Cardiac fibroblast (primary cell): ENCODE measurements at regions not wholly inside any gene's neighbourhood (a gene's known extent, or its start where the extent isn't known, plus 50 kb on each side); places are given as distances from the start of the nearest gene placed in this dataset.
"Not testable (repeated sequence)": the region's sequence is repeated elsewhere in the genome, so short reads cannot be mapped to it uniquely, and the experiment has no call there.

ENCODE experiments used
- DNase-seq, 2 donors: peaks; one replicate each; pipeline versions ENCODE4 v3.0.0 to v3.0.0-alpha.2; 2010; ENCODE audit warnings: low read depth in 2 of 2
- H3K4me3 ChIP-seq, 2 donors: replicated peaks in 1 of 2; 1 replicate in 1 of 2; 2 replicates in 1 of 2; pipeline ENCODE4 v1.5.1; 2011; ENCODE audit warnings: low read depth in 2 of 2, low read length in 2 of 2, mild to moderate bottlenecking in 2 of 2, moderate library complexity in 1 of 2
- TF ChIP-seq, protein P1 (sequence below): IDR thresholded peaks from one replicate; pipeline ENCODE4 v1.5.1; 2011; ENCODE audit warnings: low read depth, mild to moderate bottlenecking, low read length, inconsistent platforms

DNA sequence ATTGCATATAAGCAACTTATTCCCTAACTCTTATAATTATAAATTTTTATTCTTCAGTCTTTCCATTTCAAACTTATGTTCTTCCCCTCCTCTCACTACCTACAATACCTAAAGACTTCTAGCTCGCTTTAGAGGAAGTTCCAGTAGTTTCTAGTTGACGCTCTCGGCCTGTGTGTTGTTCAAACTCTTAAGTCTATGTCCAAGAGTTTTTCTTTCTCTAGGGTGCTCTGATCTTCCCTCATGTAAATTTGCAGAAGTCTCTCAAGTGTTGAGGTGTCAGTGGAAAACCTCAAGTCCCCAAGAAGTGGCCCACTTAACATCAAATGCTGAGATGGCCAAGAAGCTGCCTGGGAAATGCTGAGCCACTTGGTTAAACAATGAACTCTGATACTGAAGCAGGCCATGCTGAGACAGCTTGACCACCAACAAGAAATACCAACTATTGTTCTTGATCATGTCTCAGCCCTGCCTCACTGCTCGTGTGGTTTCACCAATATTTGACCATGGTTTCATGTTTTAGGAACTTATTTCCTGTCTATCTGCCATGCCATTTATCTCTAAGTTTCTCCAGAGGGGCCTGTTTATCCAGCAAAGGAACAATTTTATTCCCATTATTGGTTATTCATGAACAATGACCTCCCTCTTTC lies 100.9 kb upstream of the TCF21 start:
- TF ChIP-seq, protein P1, sequence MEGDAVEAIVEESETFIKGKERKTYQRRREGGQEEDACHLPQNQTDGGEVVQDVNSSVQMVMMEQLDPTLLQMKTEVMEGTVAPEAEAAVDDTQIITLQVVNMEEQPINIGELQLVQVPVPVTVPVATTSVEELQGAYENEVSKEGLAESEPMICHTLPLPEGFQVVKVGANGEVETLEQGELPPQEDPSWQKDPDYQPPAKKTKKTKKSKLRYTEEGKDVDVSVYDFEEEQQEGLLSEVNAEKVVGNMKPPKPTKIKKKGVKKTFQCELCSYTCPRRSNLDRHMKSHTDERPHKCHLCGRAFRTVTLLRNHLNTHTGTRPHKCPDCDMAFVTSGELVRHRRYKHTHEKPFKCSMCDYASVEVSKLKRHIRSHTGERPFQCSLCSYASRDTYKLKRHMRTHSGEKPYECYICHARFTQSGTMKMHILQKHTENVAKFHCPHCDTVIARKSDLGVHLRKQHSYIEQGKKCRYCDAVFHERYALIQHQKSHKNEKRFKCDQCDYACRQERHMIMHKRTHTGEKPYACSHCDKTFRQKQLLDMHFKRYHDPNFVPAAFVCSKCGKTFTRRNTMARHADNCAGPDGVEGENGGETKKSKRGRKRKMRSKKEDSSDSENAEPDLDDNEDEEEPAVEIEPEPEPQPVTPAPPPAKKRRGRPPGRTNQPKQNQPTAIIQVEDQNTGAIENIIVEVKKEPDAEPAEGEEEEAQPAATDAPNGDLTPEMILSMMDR: no peak
- no peak overlapping the region for H3K4me3 ChIP-seq
- peak in 1 of 2 donors; percentile 41 for DNase-seq

DNA sequence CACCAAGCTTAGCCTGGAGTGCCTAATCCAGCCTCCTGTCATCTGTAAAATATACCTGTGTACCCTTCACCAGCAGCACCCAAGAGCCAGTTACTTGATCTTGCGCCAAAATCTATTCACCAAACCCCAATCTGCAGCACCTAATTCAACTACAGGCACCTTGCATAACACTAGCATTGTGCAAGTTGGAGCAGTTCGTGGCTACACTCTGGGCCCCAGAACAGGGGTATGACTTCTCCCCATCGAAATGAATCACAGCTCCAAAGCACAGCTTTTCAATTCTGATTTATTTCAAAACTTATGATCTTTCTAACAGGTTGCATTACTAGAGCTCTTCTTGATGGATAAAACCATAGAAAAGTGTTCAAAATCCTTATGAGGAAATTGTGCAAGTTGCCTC lies 100.4 kb upstream of the TCF21 start:
- TF ChIP-seq, protein P1: no peak
- no peak overlapping the region for H3K4me3 ChIP-seq
- DNase-seq: no peak

DNA sequence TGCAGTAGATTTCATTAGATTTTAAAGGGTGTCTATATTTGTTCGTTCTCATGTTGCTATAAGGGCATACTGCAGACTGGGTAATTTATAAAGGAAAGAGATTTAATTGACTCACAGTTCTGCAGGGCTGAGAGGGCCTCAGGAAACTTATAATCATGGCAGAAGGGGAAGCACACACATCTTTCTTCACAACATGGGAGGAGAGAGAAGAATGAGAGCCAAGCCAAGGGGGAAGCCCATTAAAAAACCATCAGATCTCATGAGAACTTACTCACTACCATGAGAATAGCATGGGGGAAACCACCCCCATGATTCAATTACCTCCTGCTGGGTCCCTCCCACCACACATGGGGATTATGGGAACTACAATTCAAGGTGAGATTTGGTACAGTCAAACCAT lies 99.5 kb upstream of the TCF21 start:
- H3K4me3 ChIP-seq, DNase-seq: not testable (repeated sequence)

DNA sequence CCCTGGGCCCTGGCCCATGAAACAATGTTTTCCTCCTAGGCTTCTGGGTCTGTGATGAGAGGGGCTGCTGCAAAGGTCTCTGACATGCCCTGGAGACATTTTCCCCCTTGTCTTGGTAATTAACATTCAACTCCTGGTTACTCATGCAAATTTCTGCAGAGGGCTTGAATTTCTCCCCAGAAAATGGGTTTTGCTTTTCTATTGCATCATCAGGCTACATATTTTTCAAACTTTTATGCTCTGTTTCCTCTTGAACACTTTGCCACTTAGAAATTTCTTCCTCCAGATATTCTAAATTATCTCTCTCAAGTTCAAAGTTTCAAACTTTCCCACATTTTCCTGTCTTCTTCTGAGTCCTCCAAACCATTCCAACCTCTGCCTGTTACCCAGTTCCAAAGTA lies 98.2 kb upstream of the TCF21 start:
- not testable (repeated sequence) for H3K4me3 ChIP-seq, DNase-seq

DNA sequence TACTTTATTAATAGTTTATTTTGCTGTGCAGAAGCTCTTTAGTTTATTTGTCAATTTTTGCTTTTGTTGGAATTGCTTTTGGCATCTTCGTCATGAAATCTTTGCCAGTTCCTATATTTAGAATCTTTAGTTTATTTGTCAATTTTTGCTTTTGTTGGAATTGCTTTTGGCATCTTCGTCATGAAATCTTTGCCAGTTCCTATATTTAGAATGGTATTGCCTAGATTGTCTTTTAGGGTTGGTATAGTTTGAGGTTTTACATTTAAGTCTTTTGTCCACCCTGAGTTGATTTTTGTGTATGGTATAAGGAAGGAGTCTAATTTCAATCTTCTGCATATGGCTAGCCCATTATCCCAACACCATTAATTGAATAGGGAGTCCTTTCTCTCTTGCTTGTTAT lies 93.9 kb upstream of the TCF21 start:
- not testable (repeated sequence) for DNase-seq, H3K4me3 ChIP-seq

DNA sequence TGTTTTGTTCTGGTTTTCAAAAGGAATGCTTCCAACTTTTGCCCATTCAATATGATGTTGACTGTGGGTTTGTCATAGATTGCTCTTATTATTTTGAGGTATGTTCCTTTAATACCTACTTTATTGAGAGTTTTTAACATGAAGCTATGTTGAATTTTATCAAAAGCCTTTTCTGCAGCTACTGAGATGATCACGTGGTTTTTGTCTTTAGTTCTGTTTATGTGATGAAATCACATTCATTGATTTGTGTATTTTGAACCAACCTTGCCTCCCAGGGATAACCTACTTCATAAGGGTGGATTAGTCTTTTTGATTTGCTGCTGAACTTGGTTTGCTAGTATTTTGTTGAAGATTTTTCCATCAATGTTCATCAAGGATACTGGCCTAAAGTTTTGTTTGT lies 92.7 kb upstream of the TCF21 start:
- H3K4me3 ChIP-seq: no peak overlapping the region
- TF ChIP-seq, protein P1: no peak
- no peak for DNase-seq

DNA sequence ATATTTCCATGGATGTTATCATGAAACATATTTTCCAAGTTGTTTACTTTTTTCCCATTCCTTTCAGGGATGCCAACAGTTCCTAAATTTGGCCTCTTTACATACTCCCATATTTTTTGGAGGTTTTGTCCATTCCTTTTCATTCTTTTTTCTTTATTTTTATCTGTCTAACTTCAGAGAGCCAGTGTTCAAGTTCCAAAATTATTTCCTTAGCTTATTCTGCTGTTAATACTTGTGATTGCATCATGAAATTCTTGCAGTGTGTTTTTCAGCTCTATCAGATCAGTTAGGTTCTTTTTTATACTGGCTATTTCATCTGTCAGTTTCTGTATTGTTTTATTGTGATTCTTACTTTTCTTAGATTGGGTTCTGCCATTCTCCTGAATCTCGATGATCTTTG lies 89.9 kb upstream of the TCF21 start:
- peak in 1 of 2 donors; percentile 19 for DNase-seq
- TF ChIP-seq, protein P1: no peak

DNA sequence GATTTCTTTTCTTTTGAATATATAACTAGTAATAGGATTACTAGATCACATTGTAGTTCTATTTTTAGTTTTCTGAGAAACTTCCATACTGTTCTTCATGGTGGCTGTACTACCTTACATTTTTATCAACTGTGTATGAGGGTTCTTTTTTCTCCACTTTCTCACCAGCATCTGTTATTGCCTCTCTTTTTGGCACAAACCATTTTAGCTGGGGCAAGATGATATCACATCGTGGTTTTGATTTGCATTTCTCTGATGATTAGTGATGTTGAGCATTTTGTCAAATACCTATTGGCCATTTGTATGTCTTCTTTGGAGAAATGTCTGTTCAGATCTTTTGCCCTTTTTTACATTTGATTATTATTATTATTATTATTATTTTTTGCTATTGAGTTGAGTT lies 86.1 kb upstream of the TCF21 start:
- no peak overlapping the region for H3K4me3 ChIP-seq
- no peak for DNase-seq
- TF ChIP-seq, protein P1: no peak

More for the DNA sequence above, 89.9 kb upstream of the TCF21 start:
- H3K4me3 ChIP-seq: no peak overlapping the region

DNA sequence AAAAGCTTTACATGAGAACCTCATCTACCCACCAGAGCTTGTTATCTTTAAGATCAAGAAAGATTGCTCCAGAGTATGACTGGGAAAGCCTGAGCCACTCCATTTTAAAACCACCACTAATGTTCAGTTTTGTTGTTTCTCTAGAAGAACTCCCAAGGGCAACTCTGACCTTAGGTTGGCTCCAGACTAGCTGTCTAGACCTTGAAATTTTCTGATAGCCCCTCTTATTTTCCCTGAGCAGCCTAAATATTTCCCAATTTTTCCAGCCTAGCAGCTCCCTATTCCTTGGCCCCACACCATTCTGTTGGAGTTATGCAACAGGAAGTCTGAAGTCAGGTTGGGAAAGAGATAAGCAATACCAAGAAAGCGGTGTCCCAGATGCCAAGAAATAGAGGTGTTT lies 84.6 kb upstream of the TCF21 start:
- H3K4me3 ChIP-seq: no peak overlapping the region
- TF ChIP-seq, protein P1: no peak
- DNase-seq: peak; percentile 43 to 85
